Fibroblast of lung (primary cell): ENCODE measurements at regions not wholly inside any gene's neighbourhood (a gene's known extent, or its start where the extent isn't known, plus 50 kb on each side); places are given as distances from the start of the nearest gene placed in this dataset.

Experiments
- EZH2 ChIP-seq: IDR thresholded peaks from 2 replicates; pipeline ENCODE4 v1.5.1; 2012; ENCODE audit warnings: low read length, control low read depth, mild to moderate bottlenecking; ENCODE audit errors: missing control alignments
- TF ChIP-seq, protein P1 (sequence below), 2 donors: IDR thresholded peaks in 1 of 2; conservative IDR thresholded peaks in 1 of 2; 1 replicate in 1 of 2; 2 replicates in 1 of 2; pipeline ENCODE4 v1.5.1; 2011 to 2012; ENCODE audit warnings: low read length in 2 of 2, control low read depth in 1 of 2, inconsistent platforms in 1 of 2, low read depth in 1 of 2, mild to moderate bottlenecking in 1 of 2

DNA sequence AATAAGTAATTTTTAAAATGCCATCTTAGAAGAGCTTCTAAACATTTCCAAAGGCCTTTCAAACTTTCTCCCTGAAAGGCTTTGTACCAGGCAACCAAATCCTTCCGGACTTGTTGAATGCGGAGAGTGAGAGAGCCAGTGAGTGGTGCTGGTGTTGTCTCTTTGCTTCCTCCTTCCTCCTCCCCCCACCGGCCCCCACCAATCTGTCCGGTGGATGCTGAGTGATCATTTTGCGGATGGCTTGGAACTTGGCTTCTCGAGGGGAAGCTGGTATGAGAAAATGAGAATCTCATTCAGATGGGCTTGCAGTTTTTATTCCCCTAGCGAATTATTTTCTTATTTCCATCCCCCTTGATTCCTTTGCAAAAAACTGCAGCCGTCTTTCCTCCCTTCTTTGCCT is 97.3 kb downstream of the ANKRD60 start:
- TF ChIP-seq, protein P1, sequence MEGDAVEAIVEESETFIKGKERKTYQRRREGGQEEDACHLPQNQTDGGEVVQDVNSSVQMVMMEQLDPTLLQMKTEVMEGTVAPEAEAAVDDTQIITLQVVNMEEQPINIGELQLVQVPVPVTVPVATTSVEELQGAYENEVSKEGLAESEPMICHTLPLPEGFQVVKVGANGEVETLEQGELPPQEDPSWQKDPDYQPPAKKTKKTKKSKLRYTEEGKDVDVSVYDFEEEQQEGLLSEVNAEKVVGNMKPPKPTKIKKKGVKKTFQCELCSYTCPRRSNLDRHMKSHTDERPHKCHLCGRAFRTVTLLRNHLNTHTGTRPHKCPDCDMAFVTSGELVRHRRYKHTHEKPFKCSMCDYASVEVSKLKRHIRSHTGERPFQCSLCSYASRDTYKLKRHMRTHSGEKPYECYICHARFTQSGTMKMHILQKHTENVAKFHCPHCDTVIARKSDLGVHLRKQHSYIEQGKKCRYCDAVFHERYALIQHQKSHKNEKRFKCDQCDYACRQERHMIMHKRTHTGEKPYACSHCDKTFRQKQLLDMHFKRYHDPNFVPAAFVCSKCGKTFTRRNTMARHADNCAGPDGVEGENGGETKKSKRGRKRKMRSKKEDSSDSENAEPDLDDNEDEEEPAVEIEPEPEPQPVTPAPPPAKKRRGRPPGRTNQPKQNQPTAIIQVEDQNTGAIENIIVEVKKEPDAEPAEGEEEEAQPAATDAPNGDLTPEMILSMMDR (conservative IDR thresholded peaks at IDR 0.05 in 1 of 2, IDR thresholded peaks at IDR 0.05 in 1 of 2; ENCODE audit: low read depth in 1 of 2, low read length in 2 of 2), result no peak
- TF ChIP-seq EZH2, result no peak
